IMR-90 (cell line): ENCODE measurements at regions not wholly inside any gene's neighbourhood (a gene's known extent, or its start where the extent isn't known, plus 50 kb on each side); places are given as distances from the start of the nearest gene placed in this dataset.

Experiments
- ATAC-seq: fragments of 200-7000 bp; cut with Tn5 transposase; 2 replicates; pipeline ENCODE4 v1.9.1; 2020; ENCODE audit warnings: low read depth, mild to moderate bottlenecking, moderate library complexity
- BruUV-seq: library from RNA; stranded (reverse); fragments of 400-500 nt; replicated peaks from 2 replicates; lab custom pipeline; 2021; lab: Mats Ljungman, UMichigan
- CTCF ChIA-PET: fragments of 300-600 bp; formaldehyde crosslinking; extraction: SDS; loops from one replicate; lab custom pipeline; 2021; ENCODE audit warnings: antibody characterized with exemption; lab: Yijun Ruan, JAX
- POLR2A ChIA-PET: fragments of 300-600 bp; sonication (Branson Sonifier 250); formaldehyde crosslinking; loops from one replicate; lab custom pipeline; 2022; ENCODE audit warnings: antibody characterized with exemption; ENCODE audit not compliant: unreplicated experiment; lab: Charles Lee
- DNase-seq: peaks from one replicate; pipeline ENCODE4 v3.0.0; 2013
- H2AFZ ChIP-seq: replicated peaks from 2 replicates; pipeline ENCODE3; 2013; ENCODE audit warnings: low read length, mild to moderate bottlenecking; ENCODE audit not compliant: poor library complexity
- H2AK5ac ChIP-seq: 2 replicates; pipeline ENCODE4 v1.6.1; 2013; ENCODE audit warnings: low read depth, low read length, inconsistent platforms
- H2AK9ac ChIP-seq: replicated peaks from 2 replicates; pipeline ENCODE3; 2013; ENCODE audit warnings: mild to moderate bottlenecking, low read depth, low read length, moderate library complexity; ENCODE audit not compliant: poor library complexity
- H2BK120ac ChIP-seq: 2 replicates; pipeline ENCODE4 v1.6.1; 2013; ENCODE audit warnings: low read depth, low read length, inconsistent platforms
- H2BK15ac ChIP-seq: 3 replicates; pipeline ENCODE4 v1.6.1; 2013; ENCODE audit warnings: low read depth, low read length, inconsistent platforms
- H2BK20ac ChIP-seq: 2 replicates; pipeline ENCODE4 v1.6.1; 2013; ENCODE audit warnings: low read depth, mild to moderate bottlenecking, inconsistent platforms, low read length, moderate library complexity
- H2BK5ac ChIP-seq: 2 replicates; pipeline ENCODE4 v1.6.1; 2013; ENCODE audit warnings: mild to moderate bottlenecking, low read depth, low read length, inconsistent platforms; ENCODE audit not compliant: poor library complexity, severe bottlenecking
- H3K14ac ChIP-seq: replicated peaks from 2 replicates; pipeline ENCODE4 v1.6.1; 2013; ENCODE audit warnings: low read depth, low read length, inconsistent platforms
- H3K18ac ChIP-seq: 2 replicates; pipeline ENCODE4 v1.6.1; 2013; ENCODE audit warnings: low read depth, low read length, control low read depth
- H3K23ac ChIP-seq: 2 replicates; pipeline ENCODE4 v1.6.1; 2013; ENCODE audit warnings: low read depth, low read length, inconsistent platforms
- H3K27ac ChIP-seq: 2 replicates; pipeline ENCODE4 v1.5.1; 2013; ENCODE audit warnings: mild to moderate bottlenecking, control low read depth, low read length; ENCODE audit not compliant: insufficient read depth
- H3K27me3 ChIP-seq: 2 replicates; pipeline ENCODE4 v1.6.1; 2013; ENCODE audit warnings: low read length; ENCODE audit not compliant: control insufficient read depth, insufficient read depth
- H3K36me3 ChIP-seq: 2 replicates; pipeline ENCODE4 v1.6.1; 2013; ENCODE audit warnings: low read length, mixed read lengths; ENCODE audit not compliant: control insufficient read depth, insufficient read depth
- H3K4ac ChIP-seq: 2 replicates; pipeline ENCODE4 v1.6.1; 2013; ENCODE audit warnings: low read depth, low read length, inconsistent platforms
- H3K4me1 ChIP-seq: 2 replicates; pipeline ENCODE4 v1.6.1; 2013; ENCODE audit warnings: low read length, mixed read lengths; ENCODE audit not compliant: control insufficient read depth, insufficient read depth
- H3K4me2 ChIP-seq: 2 replicates; pipeline ENCODE4 v1.6.1; 2013; ENCODE audit warnings: low read depth, mild to moderate bottlenecking, control low read depth, low read length, moderate library complexity
- H3K4me3 ChIP-seq: 2 replicates; pipeline ENCODE4 v1.5.1; 2013; ENCODE audit warnings: low read depth, mild to moderate bottlenecking, control low read depth, low read length, moderate library complexity; ENCODE audit not compliant: insufficient read depth
- H3K56ac ChIP-seq: 2 replicates; pipeline ENCODE4 v1.6.1; 2013; ENCODE audit warnings: low read length, inconsistent platforms; ENCODE audit not compliant: insufficient read depth; ENCODE audit errors: extremely low read depth
- H3K79me1 ChIP-seq, 2 experiments: 2 replicates each; pipeline ENCODE4 v1.6.1; 2013; ENCODE audit warnings: low read length in 2 of 2, inconsistent platforms in 1 of 2, low read depth in 1 of 2
- H3K9ac ChIP-seq: 2 replicates; pipeline ENCODE4 v1.6.1; 2013; ENCODE audit warnings: low read depth, low read length, control low read depth
- H3K9me1 ChIP-seq: 2 replicates; pipeline ENCODE4 v1.6.1; 2013; ENCODE audit warnings: low read length, inconsistent platforms; ENCODE audit not compliant: insufficient read depth
- H3K9me3 ChIP-seq: 2 replicates; pipeline ENCODE4 v1.6.1; 2013; ENCODE audit warnings: low read length; ENCODE audit not compliant: control insufficient read depth, insufficient read depth
- H4K20me1 ChIP-seq: 2 replicates; pipeline ENCODE4 v1.6.1; 2013; ENCODE audit warnings: low read length, inconsistent platforms; ENCODE audit not compliant: insufficient read depth
- H4K5ac ChIP-seq: 2 replicates; pipeline ENCODE4 v1.6.1; 2013; ENCODE audit warnings: mild to moderate bottlenecking, low read depth, low read length, control low read depth
- H4K8ac ChIP-seq, 2 experiments: 2 replicates each; pipeline ENCODE4 v1.6.1; 2013; ENCODE audit warnings: low read depth in 2 of 2, low read length in 2 of 2, control low read depth in 1 of 2, inconsistent platforms in 1 of 2
- H4K91ac ChIP-seq: 2 replicates; pipeline ENCODE4 v1.6.1; 2013; ENCODE audit warnings: low read depth, low read length, inconsistent platforms; ENCODE audit not compliant: insufficient read depth
- BHLHE40 ChIP-seq: fragments of 150-350 bp; IDR thresholded peaks from 2 replicates; pipeline ENCODE4 v1.6.1; 2016; ENCODE audit warnings: mild to moderate bottlenecking, low read depth, low read length
- CEBPB ChIP-seq: IDR thresholded peaks from 2 replicates; pipeline ENCODE4 v1.6.1; 2012; ENCODE audit warnings: low read depth, low read length, improper control_type of control experiment
- CHD1 ChIP-seq: IDR thresholded peaks from 2 replicates; pipeline ENCODE4 v1.6.1; 2012; ENCODE audit warnings: low read depth, low read length, improper control_type of control experiment
- CTCF ChIP-seq: conservative IDR thresholded peaks from 2 replicates; pipeline ENCODE4 v1.5.1; 2012; ENCODE audit warnings: mild to moderate bottlenecking, low read depth, low read length, improper control_type of control experiment
- ELK1 ChIP-seq: fragments of 150-350 bp; IDR thresholded peaks from 2 replicates; pipeline ENCODE4 v1.6.1; 2016; ENCODE audit warnings: low read depth, mild to moderate bottlenecking, low read length, moderate library complexity, borderline replicate concordance
- FOS ChIP-seq: fragments of 150-350 bp; IDR thresholded peaks from 2 replicates; pipeline ENCODE4 v1.6.1; 2016; ENCODE audit warnings: low read depth, low read length
- MAFK ChIP-seq: IDR thresholded peaks from 2 replicates; pipeline ENCODE4 v1.6.1; 2012; ENCODE audit warnings: low read depth, low read length, improper control_type of control experiment
- MAZ ChIP-seq: IDR thresholded peaks from 2 replicates; pipeline ENCODE4 v1.6.1; 2012; ENCODE audit warnings: low read depth, mild to moderate bottlenecking, low read length, improper control_type of control experiment, moderate library complexity, borderline replicate concordance
- MXI1 ChIP-seq: IDR thresholded peaks from 2 replicates; pipeline ENCODE4 v1.6.1; 2012; ENCODE audit warnings: low read depth, mild to moderate bottlenecking, low read length, moderate library complexity, borderline replicate concordance
- NFE2L2 ChIP-seq: fragments of 150-350 bp; IDR thresholded peaks from 2 replicates; pipeline ENCODE4 v1.6.1; 2016; ENCODE audit warnings: low read depth, mild to moderate bottlenecking, low read length
- POLR2A ChIP-seq: IDR thresholded peaks from 2 replicates; pipeline ENCODE4 v1.6.1; 2012; ENCODE audit warnings: mild to moderate bottlenecking, low read depth, low read length
- RAD21 ChIP-seq: IDR thresholded peaks from 2 replicates; pipeline ENCODE4 v1.6.1; 2012; ENCODE audit warnings: low read length, improper control_type of control experiment
- RCOR1 ChIP-seq: IDR thresholded peaks from 2 replicates; pipeline ENCODE4 v1.6.1; 2012; ENCODE audit warnings: mild to moderate bottlenecking, low read length, improper control_type of control experiment; ENCODE audit not compliant: insufficient replicate concordance
- RFX5 ChIP-seq: IDR thresholded peaks from 2 replicates; pipeline ENCODE4 v1.8.0; 2012; ENCODE audit warnings: low read depth, mild to moderate bottlenecking, low read length, moderate library complexity
- SMC3 ChIP-seq: fragments of 150-350 bp; IDR thresholded peaks from 2 replicates; pipeline ENCODE4 v1.6.1; 2016; ENCODE audit warnings: low read depth, mild to moderate bottlenecking, antibody characterized with exemption, low read length, moderate library complexity
- USF2 ChIP-seq: fragments of 150-350 bp; IDR thresholded peaks from 2 replicates; pipeline ENCODE4 v1.6.1; 2017; ENCODE audit warnings: mild to moderate bottlenecking, antibody characterized with exemption, low read length, low read depth
- dilution Hi-C: fragments of 300-500 bp; cut with HindIII; formaldehyde crosslinking; loops from one replicate; pipeline ENCODE4 v1.14.3; 2018; ENCODE audit warnings: low sequenced_read_pairs; ENCODE audit not compliant: unreplicated experiment
- in situ Hi-C: fragments of 300-500 bp; cut with MboI; formaldehyde crosslinking; loops from 3 replicates; pipeline ENCODE4 v1.14.3; 2019; ENCODE audit warnings: low sequenced_read_pairs, inconsistent platforms, mixed read lengths
- intact Hi-C: fragments of 100-400 bp; cut with micrococcal nuclease; formaldehyde crosslinking; loops from 2 replicates; pipeline ENCODE4 v1.10.0; 2022

- POLR2A ChIA-PET, result no interaction called here
- H3K4ac ChIP-seq, result no peak overlapping the region
Measured at GRCh38 chr5:75856056-75856455, 138.8 kb upstream of the POC5 start.

More at GRCh38 chr5:75856056-75856455, 138.8 kb upstream of the POC5 start:
- CTCF ChIA-PET, result no interaction called here
- Histone ChIP-seq H2BK120ac (no peak overlapping the region), H3K56ac (no peak overlapping the region), H2BK15ac (no peak overlapping the region), H3K9ac (no peak overlapping the region), H3K18ac (no peak overlapping the region), H3K14ac (no peak overlapping the region), H4K8ac (no peak overlapping the region), H2BK5ac (no peak overlapping the region), H3K27me3 (no peaks in the 10 kb centered on the region), H3K36me3 (no peaks in the 10 kb centered on the region), H3K9me1 (no peaks in the 10 kb centered on the region), H3K79me1 (no peaks in the 10 kb centered on the region), H3K27ac (no peak overlapping the region), H3K4me3 (no peak overlapping the region), H3K4me2 (no peak overlapping the region), H3K4me1 (no peaks in the 10 kb centered on the region), H4K5ac (no peak overlapping the region), H3K23ac (no peak overlapping the region), H2AK9ac (no peak overlapping the region), H2AK5ac (no peak overlapping the region), H4K91ac (no peak overlapping the region), H2AFZ (no peak overlapping the region), H3K9me3 (no peaks in the 10 kb centered on the region), H2BK20ac (no peak overlapping the region), H4K20me1 (no peaks in the 10 kb centered on the region)
- TF ChIP-seq MXI1 (no peak), ELK1 (no peak), RAD21 (no peak), NFE2L2 (no peak), RFX5 (no peak), MAZ (no peak), USF2 (no peak), CEBPB (no peak), POLR2A (no peak), FOS (no peak), CTCF (no peak), RCOR1 (no peak), CHD1 (no peak), BHLHE40 (no peak), MAFK (no peak), SMC3 (no peak)
- intact Hi-C loops, result no loop called here
- ATAC-seq (no peak), DNase-seq (no peak)
- no TSS peak for BruUV-seq
- dilution Hi-C loops, result no loop called here
- in situ Hi-C loops, result no loop called here
